GM12865 (cell line): ENCODE measurements at regions not wholly inside any gene's neighbourhood (a gene's known extent, or its start where the extent isn't known, plus 50 kb on each side); places are given as distances from the start of the nearest gene placed in this dataset.

Experiments
- DNase-seq: peaks from one replicate; pipeline ENCODE4 v3.0.0; 2010; ENCODE audit warnings: low read depth
- H3K4me3 ChIP-seq: 2 replicates; pipeline ENCODE4 v1.5.1; 2011; ENCODE audit warnings: mild to moderate bottlenecking, low read depth, low read length, control low read depth
- TF ChIP-seq, protein P1 (sequence below): IDR thresholded peaks from 2 replicates; pipeline ENCODE4 v1.5.1; 2011; ENCODE audit warnings: low read length, control low read depth, low read depth, inconsistent platforms; ENCODE audit not compliant: insufficient read depth; ENCODE audit errors: missing control alignments

- no peak overlapping the region for H3K4me3 ChIP-seq
- no peak for DNase-seq
- TF ChIP-seq, protein P1, sequence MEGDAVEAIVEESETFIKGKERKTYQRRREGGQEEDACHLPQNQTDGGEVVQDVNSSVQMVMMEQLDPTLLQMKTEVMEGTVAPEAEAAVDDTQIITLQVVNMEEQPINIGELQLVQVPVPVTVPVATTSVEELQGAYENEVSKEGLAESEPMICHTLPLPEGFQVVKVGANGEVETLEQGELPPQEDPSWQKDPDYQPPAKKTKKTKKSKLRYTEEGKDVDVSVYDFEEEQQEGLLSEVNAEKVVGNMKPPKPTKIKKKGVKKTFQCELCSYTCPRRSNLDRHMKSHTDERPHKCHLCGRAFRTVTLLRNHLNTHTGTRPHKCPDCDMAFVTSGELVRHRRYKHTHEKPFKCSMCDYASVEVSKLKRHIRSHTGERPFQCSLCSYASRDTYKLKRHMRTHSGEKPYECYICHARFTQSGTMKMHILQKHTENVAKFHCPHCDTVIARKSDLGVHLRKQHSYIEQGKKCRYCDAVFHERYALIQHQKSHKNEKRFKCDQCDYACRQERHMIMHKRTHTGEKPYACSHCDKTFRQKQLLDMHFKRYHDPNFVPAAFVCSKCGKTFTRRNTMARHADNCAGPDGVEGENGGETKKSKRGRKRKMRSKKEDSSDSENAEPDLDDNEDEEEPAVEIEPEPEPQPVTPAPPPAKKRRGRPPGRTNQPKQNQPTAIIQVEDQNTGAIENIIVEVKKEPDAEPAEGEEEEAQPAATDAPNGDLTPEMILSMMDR, result no peak
These were observed 211.0 kb upstream of the DDI1 start for GRCh38 chr11:103825469-103825868.

DNA sequence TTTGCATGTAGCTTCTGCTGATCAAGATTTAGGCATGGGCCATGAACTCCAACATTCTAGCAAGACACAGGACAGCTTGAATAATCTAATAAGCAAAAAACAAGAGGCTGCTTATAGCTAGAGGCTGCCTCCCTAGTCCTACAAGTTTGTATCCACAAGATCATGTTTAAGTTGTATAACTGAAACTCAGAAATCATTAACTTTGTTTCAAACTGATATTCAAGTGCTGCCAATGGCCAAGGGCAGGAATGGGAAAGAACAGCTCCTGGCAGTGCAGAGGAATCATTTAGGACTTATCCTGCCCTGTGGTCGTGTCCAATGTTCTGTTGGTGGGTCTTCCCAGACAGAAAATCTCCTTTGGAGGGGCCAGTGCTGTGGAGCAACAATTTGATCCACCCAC, 209.6 kb upstream of the DDI1 start:
- DNase-seq, result no peak
- TF ChIP-seq, protein P1, result no peak
- H3K4me3 ChIP-seq, result no peak overlapping the region

- no peak overlapping the region for H3K4me3 ChIP-seq
- DNase-seq, result no peak
- TF ChIP-seq, protein P1, result no peak
These were observed 206.8 kb upstream of the DDI1 start for GRCh38 chr11:103829596-103829995.

DNA sequence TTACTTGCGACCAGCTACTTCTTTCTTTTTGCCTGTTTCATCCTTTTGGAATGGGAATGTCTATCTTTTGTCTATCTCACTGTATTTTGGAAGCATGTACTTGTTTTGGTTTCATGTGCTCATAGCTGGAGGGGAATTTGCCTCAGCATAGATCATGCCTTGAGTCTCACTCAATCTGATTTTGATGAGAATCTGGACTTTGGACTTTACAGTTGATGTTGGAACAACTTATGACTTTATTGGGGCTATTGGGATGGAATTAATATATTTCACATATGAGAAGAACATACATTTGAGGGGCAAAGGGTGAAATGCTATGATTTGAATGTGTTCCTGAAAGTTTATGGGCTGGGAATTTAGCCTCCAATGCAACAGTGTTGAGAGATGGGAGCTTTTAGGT, 206.2 kb upstream of the DDI1 start:
- H3K4me3 ChIP-seq, result no peak overlapping the region
- TF ChIP-seq, protein P1, result no peak
- DNase-seq, result no peak

DNA sequence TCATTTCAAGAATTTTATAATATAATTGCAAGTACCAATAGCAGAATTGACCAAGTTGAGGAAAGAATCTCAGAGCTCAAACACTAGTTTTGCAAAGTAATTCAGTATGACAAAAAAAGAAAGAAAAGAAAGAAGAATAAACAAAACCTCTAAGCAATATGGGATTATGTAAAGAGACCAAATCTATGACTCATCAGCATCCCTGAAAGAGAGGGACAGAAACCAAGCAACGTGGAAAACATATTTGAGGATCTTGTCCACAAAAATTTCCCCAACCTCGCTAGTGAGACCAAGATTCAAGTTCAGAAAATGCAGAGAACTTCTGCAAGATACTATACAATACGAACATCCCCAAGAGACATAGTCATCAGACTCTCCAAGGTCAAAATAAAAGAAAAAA, 203.7 kb upstream of the DDI1 start:
- DNase-seq, result no peak
- no peak overlapping the region for H3K4me3 ChIP-seq
- TF ChIP-seq, protein P1, result no peak

DNA sequence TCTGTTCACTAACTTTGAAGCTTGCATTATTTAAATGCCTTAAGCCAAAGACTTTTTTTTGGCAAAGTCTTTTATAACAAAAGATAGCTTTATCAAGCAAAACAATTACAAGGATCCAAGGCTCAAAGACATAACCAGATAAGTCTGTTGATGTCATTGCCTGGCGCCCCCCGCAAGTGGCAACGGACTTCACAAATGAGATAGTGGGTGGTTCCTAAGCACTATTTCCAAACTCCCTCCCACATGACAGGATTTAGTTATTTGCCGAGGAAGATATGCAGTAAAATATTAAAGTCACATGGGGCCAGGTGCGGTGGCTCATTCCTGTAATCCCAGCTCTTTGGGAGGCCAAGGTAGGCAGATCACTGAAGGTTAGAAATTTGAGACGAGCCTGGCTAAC, 194.2 kb upstream of the DDI1 start:
- H3K4me3 ChIP-seq, result no peak overlapping the region
- DNase-seq, result no peak
- TF ChIP-seq, protein P1, result no peak

DNA sequence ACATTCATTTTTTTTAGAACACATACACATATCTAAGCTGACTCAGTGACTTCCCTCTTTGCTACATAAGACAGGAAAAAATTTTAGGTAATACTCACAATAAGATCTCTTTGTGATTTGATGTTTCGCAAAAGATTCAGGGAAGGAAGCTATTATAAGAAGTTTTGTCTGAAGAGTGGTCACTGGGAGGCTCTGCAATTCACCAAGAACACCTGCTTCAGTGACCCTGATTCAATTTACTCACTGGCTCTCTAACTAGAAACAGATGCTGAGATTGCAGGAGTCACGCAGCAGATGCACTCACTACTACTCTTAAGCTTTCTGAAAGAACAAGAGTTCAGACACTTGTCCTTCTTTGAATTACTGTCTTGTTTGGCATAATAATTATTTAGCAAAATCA, 193.6 kb upstream of the DDI1 start:
- TF ChIP-seq, protein P1, result no peak
- no peak for DNase-seq
- H3K4me3 ChIP-seq, result no peak overlapping the region
